WERI-Rb-1 (cell line): ENCODE measurements at regions not wholly inside any gene's neighbourhood (a gene's known extent, or its start where the extent isn't known, plus 50 kb on each side); places are given as distances from the start of the nearest gene placed in this dataset.

Experiments
- DNase-seq: peaks from one replicate; pipeline ENCODE4 v3.0.0-alpha.2; 2020
- H3K27ac ChIP-seq: fragments of 250-450 bp; sonication (Bioruptor Pico); 2 replicates; pipeline ENCODE4 v1.5.1; 2020; ENCODE audit warnings: mild to moderate bottlenecking, moderate library complexity
- H3K27me3 ChIP-seq: fragments of 250-450 bp; sonication (Bioruptor Pico); 2 replicates; pipeline ENCODE4 v1.5.1; 2021; ENCODE audit warnings: mild to moderate bottlenecking, low read depth, moderate library complexity; ENCODE audit not compliant: insufficient read depth, severe bottlenecking
- H3K36me3 ChIP-seq: fragments of 250-450 bp; sonication (Bioruptor Pico); 2 replicates; pipeline ENCODE4 v1.5.1; 2020; ENCODE audit warnings: mild to moderate bottlenecking, moderate library complexity
- H3K4me3 ChIP-seq: 2 replicates; pipeline ENCODE4 v1.5.1; 2011; ENCODE audit warnings: low read depth, mild to moderate bottlenecking, control low read depth, low read length
- H3K9me3 ChIP-seq: fragments of 250-450 bp; sonication (Bioruptor Pico); 2 replicates; pipeline ENCODE4 v1.5.1; 2021; ENCODE audit warnings: mild to moderate bottlenecking, moderate library complexity; ENCODE audit not compliant: severe bottlenecking
- TF ChIP-seq, protein P1 (sequence below): IDR thresholded peaks from 2 replicates; pipeline ENCODE4 v1.5.1; 2011; ENCODE audit warnings: low read depth, mild to moderate bottlenecking, control low read depth, inconsistent platforms, low read length

DNA sequence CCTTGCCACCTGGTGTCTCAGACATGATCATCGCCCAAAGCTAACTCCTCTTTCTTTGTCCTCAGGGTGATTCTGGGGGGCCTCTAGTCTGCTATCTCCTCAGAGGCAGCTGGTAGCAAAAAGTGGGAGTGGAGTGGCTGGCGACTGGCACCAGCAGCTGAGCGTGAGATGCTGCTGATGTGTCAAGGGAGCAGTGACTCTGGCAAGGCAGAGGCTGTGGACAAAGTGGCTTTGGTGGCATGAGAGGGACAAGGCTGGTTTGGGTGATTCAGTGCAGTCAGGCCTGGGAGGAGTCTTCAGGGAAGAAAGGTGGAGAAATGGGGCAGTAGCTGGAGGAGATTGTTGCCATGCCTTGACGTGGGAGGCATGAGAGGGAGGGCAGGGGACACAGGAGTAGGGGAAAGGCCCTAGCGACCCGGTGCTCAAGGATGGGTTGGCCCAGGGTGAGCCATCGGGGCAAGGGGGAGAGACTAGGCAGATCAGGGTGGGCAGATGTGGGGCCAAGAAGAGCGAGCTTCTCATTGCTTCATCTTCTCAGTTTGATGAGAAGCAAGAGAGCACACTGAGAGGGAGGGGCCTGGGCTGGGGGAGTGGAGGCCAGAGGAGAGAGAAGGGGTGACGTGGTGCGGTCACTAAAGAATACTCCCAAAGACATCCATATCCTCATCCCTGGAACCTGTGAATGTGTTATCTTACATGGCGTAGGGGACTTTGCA lies 64.2 kb upstream of the SPTLC1 start:
- H3K9me3 ChIP-seq = peaks cover 3% of the 10 kb centered on the region
- TF ChIP-seq, protein P1, sequence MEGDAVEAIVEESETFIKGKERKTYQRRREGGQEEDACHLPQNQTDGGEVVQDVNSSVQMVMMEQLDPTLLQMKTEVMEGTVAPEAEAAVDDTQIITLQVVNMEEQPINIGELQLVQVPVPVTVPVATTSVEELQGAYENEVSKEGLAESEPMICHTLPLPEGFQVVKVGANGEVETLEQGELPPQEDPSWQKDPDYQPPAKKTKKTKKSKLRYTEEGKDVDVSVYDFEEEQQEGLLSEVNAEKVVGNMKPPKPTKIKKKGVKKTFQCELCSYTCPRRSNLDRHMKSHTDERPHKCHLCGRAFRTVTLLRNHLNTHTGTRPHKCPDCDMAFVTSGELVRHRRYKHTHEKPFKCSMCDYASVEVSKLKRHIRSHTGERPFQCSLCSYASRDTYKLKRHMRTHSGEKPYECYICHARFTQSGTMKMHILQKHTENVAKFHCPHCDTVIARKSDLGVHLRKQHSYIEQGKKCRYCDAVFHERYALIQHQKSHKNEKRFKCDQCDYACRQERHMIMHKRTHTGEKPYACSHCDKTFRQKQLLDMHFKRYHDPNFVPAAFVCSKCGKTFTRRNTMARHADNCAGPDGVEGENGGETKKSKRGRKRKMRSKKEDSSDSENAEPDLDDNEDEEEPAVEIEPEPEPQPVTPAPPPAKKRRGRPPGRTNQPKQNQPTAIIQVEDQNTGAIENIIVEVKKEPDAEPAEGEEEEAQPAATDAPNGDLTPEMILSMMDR = no peak
- DNase-seq = no peak
- H3K4me3 ChIP-seq = no peak overlapping the region
- no peak overlapping the region for H3K27ac ChIP-seq
- H3K27me3 ChIP-seq = no peaks in the 10 kb centered on the region
- H3K36me3 ChIP-seq = no peaks in the 10 kb centered on the region

DNA sequence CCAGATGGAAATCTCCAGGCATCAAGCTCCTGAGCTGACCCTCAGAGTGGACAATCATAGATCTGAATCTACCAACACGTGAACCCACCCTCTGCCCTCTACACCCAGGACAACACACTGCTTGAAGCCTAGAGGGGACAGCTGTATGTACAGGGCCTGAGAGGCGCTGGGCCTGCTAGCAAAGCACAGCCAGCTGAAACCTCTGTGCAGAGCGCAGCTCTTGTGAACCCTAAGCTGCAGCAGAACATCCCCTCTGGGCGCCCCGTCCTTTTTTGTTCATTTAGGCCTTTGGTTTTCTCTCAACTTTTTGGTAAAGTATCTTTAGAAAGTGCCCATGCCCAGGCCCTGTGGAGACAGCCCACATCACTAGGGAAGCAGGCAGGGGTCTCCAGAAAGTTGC lies 62.4 kb upstream of the SPTLC1 start:
- TF ChIP-seq, protein P1 = no peak
- Histone ChIP-seq H3K4me3 (no peak overlapping the region), H3K36me3 (no peaks in the 10 kb centered on the region), H3K27me3 (no peaks in the 10 kb centered on the region), H3K9me3 (peaks cover 8% of the 10 kb centered on the region), H3K27ac (no peak overlapping the region)
- no peak for DNase-seq

DNA sequence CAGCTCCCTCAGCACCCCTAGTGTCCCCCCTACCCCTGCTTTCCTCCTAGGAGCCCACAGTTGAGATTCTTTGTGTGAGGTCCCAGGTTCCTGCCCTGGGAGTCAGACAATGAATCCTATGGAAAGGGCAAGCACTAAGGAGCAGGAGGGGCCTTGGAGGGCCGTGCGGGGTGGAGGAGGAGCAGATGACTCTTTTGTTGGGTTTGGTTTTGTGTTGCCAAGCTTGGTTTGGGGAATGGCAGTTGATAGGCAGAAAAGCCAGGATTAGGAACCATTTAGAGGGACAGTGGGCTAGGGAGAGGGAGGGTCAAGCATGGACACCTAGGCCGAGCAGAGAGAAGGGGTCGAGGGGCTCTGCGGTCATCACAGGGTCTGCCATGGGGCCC lies 61.6 kb upstream of the SPTLC1 start:
- no peaks in the 10 kb centered on the region for H3K36me3 ChIP-seq
- peaks cover 7% of the 10 kb centered on the region for H3K9me3 ChIP-seq
- H3K27me3 ChIP-seq = no peaks in the 10 kb centered on the region
- H3K27ac ChIP-seq = no peak overlapping the region
- TF ChIP-seq, protein P1 = no peak
- DNase-seq = no peak
- no peak overlapping the region for H3K4me3 ChIP-seq

DNA sequence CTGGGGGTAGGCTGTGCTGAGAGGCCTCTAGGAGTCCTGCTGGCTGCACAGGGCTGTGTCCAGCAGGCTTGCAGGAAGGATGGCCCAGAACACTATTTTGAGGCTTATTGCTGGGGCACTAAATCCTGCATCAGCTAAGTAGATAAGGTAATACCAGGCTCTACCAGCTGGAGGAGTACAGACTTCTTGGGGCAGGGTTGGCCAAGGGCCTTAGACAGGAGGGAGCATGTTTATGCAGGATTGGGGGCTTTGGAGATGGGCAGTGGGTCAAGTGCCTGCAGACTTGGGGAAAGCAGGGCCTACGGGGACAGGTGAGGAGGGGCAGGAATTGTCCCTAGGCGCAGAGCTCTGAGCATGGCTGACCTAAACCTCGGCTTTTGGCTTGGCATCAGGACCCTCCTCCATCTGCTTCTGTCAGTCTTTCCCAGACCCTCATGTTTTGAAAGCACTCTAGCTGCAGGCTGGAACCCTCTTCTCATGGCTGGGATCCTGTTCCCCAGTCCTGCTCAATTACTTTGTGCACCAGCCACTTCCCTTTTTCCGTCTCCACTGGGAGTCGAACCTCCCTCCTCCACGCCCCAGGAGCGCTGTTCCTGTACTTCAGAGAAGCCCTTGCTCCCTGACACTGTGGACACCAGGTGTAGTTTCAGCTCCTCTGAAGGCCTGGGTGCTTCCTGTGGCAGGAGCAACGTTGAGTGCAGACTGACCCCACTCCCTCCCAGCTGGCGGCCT lies 61.0 kb upstream of the SPTLC1 start:
- H3K27ac ChIP-seq = no peak overlapping the region
- DNase-seq = peak; percentile 24

DNA sequence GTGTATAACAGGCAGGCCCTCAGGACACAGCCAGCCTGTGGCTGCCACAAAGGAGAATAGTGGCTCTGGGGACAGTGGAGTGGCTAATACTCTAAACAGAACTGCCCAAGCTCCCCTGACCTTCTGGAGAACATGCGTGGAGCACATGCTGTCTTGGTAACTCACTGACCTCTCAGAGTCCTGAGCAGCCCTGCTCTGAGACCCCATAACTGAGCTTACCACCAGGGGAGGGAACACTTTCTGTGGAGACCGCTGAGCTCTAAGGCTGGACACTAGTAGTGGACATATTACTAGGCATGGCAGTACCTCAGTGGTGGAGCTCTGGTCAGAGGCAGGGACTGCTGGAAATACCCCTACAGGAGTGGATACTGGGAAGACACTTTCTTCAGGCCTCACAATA lies 60.2 kb upstream of the SPTLC1 start:
- TF ChIP-seq, protein P1 = no peak
- peaks cover 5% of the 10 kb centered on the region for H3K9me3 ChIP-seq

More for the DNA sequence above, 61.0 kb upstream of the SPTLC1 start:
- TF ChIP-seq, protein P1 = peak; percentile 44
- Histone ChIP-seq H3K4me3 (no peak overlapping the region), H3K27me3 (no peaks in the 10 kb centered on the region), H3K36me3 (no peaks in the 10 kb centered on the region), H3K9me3 (peaks cover 5% of the 10 kb centered on the region)

DNA sequence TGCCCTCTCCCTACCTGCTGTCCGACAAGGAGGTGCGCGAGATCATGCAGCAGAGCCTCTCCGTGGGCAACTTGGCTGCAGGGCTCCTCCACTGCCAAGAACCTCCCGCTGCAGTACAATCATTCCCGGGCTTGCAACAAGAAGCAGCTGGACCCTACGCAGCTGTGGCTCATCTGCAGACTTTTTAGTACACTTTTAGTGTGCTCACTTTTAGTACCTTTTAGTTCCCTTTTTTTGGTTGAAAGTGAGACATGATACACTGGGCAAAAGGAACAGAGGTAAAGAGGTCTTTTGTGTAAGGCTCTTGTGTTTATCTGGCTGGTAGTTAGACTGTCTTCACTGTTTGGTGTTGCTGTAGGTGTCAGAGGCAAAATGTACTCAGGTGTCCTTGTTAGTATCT lies 58.1 kb upstream of the SPTLC1 start:
- TF ChIP-seq, protein P1 = no peak

More for the DNA sequence above, 60.2 kb upstream of the SPTLC1 start:
- Histone ChIP-seq H3K27me3 (no peaks in the 10 kb centered on the region), H3K27ac (no peak overlapping the region), H3K4me3 (no peak overlapping the region), H3K36me3 (no peaks in the 10 kb centered on the region)
- no peak for DNase-seq

More for the DNA sequence above, 58.1 kb upstream of the SPTLC1 start:
- no peak overlapping the region for H3K27ac ChIP-seq
- no peak overlapping the region for H3K4me3 ChIP-seq
- H3K36me3 ChIP-seq = no peaks in the 10 kb centered on the region
- H3K27me3 ChIP-seq = no peaks in the 10 kb centered on the region
- no peak for DNase-seq
- H3K9me3 ChIP-seq = peaks cover 5% of the 10 kb centered on the region
